Osteocyte (in vitro differentiated cells): ENCODE measurements at regions not wholly inside any gene's neighbourhood (a gene's known extent, or its start where the extent isn't known, plus 50 kb on each side); places are given as distances from the start of the nearest gene placed in this dataset.

Source experiments
- DNase-seq: peaks from one replicate; pipeline ENCODE4 v3.0.0; 2021; ENCODE audit warnings: mixed read lengths; ENCODE audit not compliant: unreplicated experiment; ENCODE audit errors: extremely low spot score
- H3K27ac Mint-ChIP-seq: one replicate; pipeline ENCODE4 v1.8.0; 2021; ENCODE audit warnings: mild to moderate bottlenecking, mixed read lengths; ENCODE audit not compliant: unreplicated experiment
- H3K27me3 Mint-ChIP-seq: one replicate; pipeline ENCODE4 v1.8.0; 2021; ENCODE audit warnings: mixed read lengths; ENCODE audit not compliant: unreplicated experiment
- H3K36me3 Mint-ChIP-seq: one replicate; pipeline ENCODE4 v1.8.0; 2021; ENCODE audit warnings: mixed read lengths; ENCODE audit not compliant: unreplicated experiment
- H3K4me1 Mint-ChIP-seq: one replicate; pipeline ENCODE4 v1.8.0; 2021; ENCODE audit warnings: mixed read lengths; ENCODE audit not compliant: unreplicated experiment
- H3K4me3 Mint-ChIP-seq: one replicate; pipeline ENCODE4 v1.8.0; 2021; ENCODE audit warnings: mild to moderate bottlenecking, moderate library complexity, mixed read lengths; ENCODE audit not compliant: unreplicated experiment
- H3K9me3 Mint-ChIP-seq: one replicate; pipeline ENCODE4 v1.8.0; 2021; ENCODE audit warnings: mixed read lengths; ENCODE audit not compliant: unreplicated experiment
- TF ChIP-seq, protein P1 (sequence below): fragments of 200-600 bp; sonication (generic); IDR thresholded peaks from 2 replicates; pipeline ENCODE4 v1.5.0; 2021; ENCODE audit warnings: antibody characterized with exemption, mild to moderate bottlenecking, moderate library complexity

DNA sequence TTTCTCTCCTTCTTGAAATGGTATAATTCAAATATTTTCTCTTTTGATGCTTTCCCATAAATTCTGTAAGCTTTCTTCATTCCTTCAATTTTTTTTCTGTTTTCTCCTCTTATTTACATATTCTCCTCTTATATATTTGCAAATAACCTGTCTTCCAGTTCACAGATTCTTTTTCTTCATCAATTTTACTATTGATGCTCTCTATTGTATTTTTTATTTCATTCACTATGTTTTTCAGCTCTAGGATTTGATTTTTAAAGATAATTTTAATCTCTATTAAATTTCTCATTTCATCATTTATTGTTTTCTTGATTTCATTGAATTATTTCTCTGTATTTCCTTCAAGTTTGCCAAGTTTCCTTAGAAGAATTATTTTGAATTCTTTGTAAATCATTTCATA, 54.0 kb upstream of the PRPS1L1 start:
- no peak overlapping the region for H3K4me3 Mint-ChIP-seq
- TF ChIP-seq, protein P1, sequence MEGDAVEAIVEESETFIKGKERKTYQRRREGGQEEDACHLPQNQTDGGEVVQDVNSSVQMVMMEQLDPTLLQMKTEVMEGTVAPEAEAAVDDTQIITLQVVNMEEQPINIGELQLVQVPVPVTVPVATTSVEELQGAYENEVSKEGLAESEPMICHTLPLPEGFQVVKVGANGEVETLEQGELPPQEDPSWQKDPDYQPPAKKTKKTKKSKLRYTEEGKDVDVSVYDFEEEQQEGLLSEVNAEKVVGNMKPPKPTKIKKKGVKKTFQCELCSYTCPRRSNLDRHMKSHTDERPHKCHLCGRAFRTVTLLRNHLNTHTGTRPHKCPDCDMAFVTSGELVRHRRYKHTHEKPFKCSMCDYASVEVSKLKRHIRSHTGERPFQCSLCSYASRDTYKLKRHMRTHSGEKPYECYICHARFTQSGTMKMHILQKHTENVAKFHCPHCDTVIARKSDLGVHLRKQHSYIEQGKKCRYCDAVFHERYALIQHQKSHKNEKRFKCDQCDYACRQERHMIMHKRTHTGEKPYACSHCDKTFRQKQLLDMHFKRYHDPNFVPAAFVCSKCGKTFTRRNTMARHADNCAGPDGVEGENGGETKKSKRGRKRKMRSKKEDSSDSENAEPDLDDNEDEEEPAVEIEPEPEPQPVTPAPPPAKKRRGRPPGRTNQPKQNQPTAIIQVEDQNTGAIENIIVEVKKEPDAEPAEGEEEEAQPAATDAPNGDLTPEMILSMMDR: no peak

DNA sequence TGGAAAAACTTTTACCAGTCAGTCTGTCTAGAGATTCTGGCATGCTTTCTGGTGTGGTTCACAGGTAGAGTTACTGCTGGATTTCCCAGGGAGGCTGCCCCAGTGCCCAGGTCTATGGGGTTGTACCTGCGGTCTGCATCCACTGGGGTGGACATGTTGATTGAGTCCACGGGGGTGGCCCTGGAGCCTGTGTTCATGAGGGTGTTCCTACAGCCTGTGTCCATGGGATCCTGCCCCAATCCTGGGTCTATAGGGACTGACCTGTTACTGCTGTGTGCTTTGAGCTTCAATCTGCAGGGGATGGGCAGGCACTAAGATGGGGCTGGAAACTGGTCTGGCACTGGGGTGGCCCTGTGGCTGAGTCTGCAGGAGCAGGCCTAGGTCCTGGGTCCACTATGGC, 54.5 kb upstream of the PRPS1L1 start:
- Mint-ChIP-seq H3K27me3 (peaks cover 25% of the 10 kb centered on the region), H3K27ac (no peak overlapping the region), H3K9me3 (peaks cover 29% of the 10 kb centered on the region), H3K36me3 (peaks cover 4% of the 10 kb centered on the region), H3K4me3 (no peak overlapping the region), H3K4me1 (peaks cover 6% of the 10 kb centered on the region)
- no peak for DNase-seq
- TF ChIP-seq, protein P1: no peak

More for the DNA sequence above, 54.0 kb upstream of the PRPS1L1 start:
- peaks cover 4% of the 10 kb centered on the region for H3K4me1 Mint-ChIP-seq
- H3K27ac Mint-ChIP-seq: no peak overlapping the region
- DNase-seq: no peak
- peaks cover 27% of the 10 kb centered on the region for H3K27me3 Mint-ChIP-seq
- peaks cover 4% of the 10 kb centered on the region for H3K36me3 Mint-ChIP-seq
- peaks cover 29% of the 10 kb centered on the region for H3K9me3 Mint-ChIP-seq

DNA sequence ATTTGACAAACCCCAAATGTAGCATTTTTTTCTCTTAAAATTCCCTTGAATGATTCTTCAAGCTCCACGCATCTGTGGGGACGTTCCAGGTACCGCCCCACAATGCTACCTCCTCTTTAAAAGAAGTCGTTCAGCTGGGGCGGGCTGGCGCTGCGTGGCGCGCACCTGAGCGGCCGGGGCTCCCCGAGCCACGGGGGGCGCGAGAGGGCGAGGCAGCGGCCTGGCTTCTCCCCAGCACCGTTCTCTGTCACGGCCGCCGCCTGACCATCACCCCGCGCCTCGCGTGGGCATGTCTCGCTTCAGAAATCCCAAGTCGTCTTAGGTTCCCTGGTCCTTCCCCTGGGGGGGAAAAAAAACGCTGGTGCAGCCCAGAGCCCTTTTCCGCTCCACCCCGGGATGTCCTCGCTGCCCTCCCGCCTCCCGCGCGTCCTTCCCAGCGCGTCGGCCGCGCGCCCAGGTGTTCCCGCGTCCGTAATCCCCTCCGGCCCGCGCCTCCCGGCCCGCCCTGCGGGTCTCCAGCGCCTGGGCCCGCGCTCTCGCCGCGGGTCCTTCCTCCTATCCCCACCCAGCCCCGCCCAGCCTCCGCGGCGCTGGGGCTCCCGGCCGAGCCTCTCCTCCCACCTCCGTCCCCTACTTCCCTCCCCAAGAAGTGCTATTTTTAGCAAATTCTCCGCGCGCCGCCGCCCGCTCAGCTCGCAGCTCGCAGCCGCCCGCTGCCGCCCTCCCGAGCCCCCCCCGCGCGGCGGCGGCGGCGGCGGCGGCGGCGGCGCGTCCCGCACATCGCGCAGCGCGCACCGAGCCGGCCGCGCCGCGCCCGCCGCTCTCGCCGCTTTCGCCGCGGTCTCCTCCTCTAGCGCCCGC, 58.7 kb upstream of the PRPS1L1 start:
- Mint-ChIP-seq H3K27ac (no peak overlapping the region), H3K4me3 (peak overlapping the region; percentile 79), H3K4me1 (peaks cover 10% of the 10 kb centered on the region), H3K9me3 (peaks cover 15% of the 10 kb centered on the region), H3K36me3 (peaks cover 4% of the 10 kb centered on the region), H3K27me3 (peaks cover 46% of the 10 kb centered on the region)
- TF ChIP-seq, protein P1: no peak
- no peak for DNase-seq

DNA sequence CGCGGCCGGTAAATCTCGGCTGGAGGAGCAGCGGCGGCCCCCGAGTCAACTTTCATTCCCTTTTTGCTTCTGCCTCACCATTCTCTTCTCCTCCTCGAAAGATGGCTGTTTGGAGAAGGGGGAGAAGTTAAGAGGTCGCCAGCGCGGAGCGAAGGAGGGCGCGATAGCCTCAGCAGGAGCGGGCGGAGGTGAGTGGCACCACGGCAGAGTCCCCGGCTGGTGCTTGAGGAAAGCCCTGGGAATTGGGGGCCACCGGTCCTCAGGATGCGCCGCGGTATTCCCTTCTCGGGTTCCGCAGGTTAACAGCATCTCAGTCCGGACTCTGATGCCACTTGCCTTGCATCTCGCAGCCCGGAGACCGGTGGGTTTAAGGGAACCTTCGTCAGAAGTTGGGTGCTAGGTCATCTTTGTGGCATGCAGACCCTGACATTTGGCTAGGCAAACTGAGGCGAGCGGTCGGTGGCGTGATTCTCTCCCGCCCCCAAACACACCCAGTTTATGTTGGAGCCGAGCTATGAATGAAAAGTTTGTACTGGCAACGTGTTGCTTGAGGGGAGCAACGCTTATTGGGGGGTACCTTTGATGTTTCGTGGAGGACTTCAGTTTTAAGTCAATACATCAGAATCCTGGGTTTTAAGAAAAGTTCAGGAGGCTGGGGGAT, 59.5 kb upstream of the PRPS1L1 start:
- peaks cover 48% of the 10 kb centered on the region for H3K27me3 Mint-ChIP-seq

More for the DNA sequence above, 59.5 kb upstream of the PRPS1L1 start:
- Mint-ChIP-seq H3K27ac (no peak overlapping the region), H3K9me3 (peaks cover 8% of the 10 kb centered on the region), H3K36me3 (no peaks in the 10 kb centered on the region), H3K4me3 (peak overlapping the region; percentile 79), H3K4me1 (peaks cover 10% of the 10 kb centered on the region)
- TF ChIP-seq, protein P1: no peak
- no peak for DNase-seq
